T-helper 2 cell (primary cell): ENCODE measurements at regions not wholly inside any gene's neighbourhood (a gene's known extent, or its start where the extent isn't known, plus 50 kb on each side); places are given as distances from the start of the nearest gene placed in this dataset.
A peak's percentile ranks its signal among the peaks of the same experiment; 100 is the strongest.

Experiments used
- DNase-seq, 5 experiments: peaks; one replicate each; pipeline versions ENCODE4 v3.0.0 to v3.0.0-alpha.2; 2012 to 2022

- DNase-seq, result no peak
Observed at GRCh38 chr18:76771192-76771799, 51.1 kb upstream of the ZNF236 start.

GRCh38 chr18:76767954-76768353 lies 54.4 kb upstream of the ZNF236 start:
- no peak for DNase-seq

DNA sequence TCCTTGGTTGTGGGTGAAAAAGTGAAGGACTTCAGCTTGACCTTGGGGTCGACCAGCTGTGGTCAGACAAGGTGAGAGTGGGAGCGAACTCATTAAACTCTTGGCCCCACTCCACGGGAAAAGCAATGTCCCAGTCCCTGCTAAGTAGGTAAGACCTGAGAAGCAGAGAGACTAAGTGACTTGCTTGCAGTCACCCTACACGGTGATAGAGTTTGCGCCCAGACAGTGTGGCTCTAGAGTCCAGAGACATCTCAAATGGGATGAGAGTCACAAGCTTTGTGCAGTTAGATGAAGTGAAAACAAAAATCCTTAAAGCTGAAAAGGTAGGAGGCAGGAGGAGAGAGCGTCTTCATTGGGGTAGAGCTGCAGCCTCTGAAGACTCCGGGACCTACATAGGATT lies 55.9 kb upstream of the ZNF236 start:
- DNase-seq, result no peak

DNA sequence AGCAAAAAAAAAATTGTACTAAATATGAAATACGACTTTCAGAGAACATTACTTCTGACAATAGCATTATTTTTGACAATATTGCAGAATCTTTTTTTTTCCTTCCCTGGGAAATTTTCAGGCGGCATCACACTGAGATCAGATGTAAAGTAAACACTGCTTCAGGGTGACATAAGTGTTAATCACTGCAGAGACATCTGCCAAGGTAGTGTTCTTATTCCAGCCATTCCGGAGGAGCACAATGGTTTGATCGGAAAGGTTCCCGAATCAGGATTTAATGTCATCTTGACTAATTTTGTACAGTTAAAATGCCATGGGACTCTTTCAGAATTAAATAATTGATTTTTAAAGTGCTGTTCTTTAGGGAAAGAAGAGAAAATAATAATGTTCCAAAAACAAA lies 56.7 kb upstream of the ZNF236 start:
- no peak for DNase-seq

DNA sequence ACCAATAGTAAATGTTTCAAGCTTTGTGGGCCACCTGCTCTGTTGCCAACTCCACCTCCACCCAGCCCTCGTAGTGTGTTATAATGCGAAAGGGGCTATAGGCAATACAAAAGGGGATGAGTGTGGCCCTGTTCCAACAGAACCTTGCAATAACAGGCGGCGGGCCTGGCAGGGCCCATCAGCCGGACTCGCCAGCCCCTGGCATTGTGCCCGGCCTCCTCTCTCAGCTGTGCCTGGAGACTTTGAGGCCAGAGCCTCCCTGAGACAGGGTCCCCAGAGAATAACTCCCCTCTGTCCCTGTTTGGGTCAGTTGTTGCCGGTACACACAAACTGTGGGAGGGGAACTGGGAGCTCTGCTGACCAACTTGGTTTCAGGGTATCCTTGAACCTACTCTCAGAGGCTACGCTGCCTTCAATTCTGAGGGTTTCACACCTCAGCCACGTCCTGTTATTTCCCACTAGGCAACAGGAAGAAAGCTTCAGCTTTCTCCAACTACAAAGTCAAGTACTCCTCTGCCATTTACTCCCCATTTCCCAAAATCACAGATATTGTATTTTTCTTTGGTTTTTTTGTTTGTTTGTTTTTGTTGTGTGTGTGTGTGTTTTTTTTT lies 58.0 kb upstream of the ZNF236 start:
- no peak for DNase-seq

DNA sequence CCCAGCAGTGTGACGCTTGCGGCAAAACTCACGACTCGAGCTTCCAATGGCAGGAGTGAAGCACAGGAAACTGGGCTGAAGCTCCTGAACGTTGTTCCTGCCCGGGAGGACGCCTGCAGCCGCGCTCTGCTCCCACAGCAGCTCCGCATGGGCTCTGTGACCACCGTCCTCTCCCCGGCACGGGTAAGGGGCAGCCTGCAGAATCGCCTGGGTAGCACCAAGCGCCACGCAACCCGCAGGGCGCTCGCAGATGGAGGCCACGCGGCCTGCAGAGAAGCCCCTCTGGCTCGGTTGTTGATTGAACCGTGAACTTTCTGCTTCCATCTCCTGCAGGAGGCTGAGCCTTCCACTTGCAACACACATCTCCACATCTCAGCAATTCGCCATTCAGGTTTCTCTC lies 63.3 kb upstream of the ZNF236 start:
- DNase-seq, result no peak

DNA sequence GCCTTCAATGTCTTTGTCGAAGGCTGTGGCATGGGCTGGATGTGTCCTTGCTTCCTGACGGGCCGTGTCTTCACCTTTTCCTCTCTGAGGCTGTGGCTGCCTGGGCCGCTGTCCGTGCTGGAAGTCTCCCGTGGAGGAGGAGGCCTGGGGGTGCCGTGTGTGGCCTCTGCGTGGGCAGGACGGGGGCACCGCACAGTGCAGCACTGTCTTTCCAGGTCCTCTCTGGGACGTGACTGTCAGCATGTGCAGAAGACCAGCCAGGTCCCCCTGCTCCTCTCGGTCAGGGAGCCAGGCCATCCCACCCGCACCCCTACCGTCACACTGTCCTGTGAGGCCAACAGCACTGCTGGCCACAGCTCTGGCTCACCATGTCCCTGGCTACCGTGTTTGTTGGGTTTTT lies 64.4 kb upstream of the ZNF236 start:
- no peak for DNase-seq

DNA sequence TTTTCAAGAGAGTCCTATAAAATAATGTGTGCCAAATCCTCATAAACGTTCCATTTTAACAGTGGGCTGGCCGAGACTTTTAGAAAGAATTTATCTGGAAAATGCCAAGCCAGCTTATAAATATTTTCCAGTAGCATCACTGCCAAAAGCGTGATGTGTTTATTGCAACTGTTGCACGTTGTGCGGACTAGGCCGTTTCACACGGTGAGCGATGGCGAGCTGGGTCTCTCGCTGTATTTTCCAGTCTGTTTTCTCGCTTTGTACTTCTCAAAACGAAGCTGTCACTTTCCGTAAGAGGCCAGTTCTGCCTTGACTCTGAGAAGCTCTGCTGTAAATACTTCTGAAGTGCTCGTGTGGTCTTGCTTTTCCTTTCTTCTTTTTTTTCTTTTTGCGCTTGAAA lies 65.0 kb upstream of the ZNF236 start:
- no peak for DNase-seq

DNA sequence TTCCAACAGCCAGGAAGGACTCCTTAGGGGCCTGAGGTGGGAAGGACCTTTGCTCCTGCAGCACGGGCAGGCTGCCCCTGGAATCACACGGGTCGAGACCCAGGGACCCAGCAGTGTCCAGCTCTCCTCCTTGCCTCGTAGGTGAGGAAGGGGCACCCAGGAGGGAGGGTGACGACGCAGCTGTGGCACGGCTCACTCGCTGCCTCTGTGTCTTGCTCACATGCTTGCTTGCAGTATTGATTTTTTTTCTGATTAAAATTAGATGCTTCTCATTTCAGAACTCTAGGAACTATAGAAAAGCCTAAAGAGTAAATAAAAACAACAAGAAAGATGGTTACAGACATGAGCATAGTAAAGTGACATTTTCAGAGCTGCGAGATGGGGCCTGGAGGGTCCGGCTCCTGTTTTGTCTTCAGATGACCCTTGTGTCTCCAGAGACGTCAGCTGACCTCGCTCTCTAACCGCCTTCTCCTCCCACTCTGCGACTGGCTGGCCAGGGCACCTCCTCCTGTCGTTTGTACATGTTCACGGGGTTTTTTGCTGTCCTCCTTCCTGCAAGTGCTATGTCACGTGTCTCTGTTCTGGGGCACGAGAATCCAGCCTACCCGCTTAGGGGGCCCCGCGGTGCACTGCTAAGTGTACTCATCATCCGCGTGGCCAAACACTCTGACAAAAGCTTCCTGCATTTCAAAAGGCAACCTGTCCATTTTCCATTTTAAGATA lies 65.7 kb upstream of the ZNF236 start:
- no peak for DNase-seq

DNA sequence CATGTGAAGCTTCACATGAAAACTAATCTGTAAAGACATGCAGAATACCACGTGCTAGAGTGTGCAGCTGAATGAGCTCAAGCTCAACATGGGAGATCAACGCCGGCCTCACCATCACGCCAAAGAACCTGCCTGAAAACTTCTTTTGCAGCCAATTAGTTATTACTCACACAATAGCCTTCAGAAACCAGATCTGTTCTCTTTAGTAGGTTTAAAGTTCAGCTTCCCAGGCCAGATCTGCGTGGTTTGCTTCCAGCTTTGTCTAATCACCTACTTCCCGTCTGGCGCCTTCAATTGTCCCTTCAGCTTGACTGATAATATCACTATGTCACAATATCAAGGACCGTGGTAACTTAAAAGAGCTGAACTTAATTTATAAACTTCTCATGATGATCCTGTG lies 68.0 kb upstream of the ZNF236 start:
- no peak for DNase-seq

DNA sequence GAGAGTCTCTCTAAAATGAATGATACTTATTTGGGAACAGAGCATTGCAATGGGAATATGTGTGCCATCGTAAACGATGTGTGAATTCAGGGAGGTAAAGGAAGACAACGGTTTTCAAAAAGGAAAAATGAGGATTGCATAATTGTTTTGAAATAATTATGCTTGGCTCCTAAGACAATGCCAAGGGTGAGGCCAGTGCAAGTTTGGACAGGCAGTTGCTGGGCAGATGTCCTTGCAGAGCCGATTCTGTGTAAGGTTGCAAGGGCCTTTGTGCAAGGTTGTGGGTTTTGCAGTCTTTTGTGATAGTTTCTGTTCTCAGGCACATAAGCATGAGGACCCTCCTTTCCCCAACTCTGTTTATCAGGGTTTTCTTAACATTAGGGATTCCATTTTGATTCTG lies 70.0 kb upstream of the ZNF236 start:
- no peak for DNase-seq

DNA sequence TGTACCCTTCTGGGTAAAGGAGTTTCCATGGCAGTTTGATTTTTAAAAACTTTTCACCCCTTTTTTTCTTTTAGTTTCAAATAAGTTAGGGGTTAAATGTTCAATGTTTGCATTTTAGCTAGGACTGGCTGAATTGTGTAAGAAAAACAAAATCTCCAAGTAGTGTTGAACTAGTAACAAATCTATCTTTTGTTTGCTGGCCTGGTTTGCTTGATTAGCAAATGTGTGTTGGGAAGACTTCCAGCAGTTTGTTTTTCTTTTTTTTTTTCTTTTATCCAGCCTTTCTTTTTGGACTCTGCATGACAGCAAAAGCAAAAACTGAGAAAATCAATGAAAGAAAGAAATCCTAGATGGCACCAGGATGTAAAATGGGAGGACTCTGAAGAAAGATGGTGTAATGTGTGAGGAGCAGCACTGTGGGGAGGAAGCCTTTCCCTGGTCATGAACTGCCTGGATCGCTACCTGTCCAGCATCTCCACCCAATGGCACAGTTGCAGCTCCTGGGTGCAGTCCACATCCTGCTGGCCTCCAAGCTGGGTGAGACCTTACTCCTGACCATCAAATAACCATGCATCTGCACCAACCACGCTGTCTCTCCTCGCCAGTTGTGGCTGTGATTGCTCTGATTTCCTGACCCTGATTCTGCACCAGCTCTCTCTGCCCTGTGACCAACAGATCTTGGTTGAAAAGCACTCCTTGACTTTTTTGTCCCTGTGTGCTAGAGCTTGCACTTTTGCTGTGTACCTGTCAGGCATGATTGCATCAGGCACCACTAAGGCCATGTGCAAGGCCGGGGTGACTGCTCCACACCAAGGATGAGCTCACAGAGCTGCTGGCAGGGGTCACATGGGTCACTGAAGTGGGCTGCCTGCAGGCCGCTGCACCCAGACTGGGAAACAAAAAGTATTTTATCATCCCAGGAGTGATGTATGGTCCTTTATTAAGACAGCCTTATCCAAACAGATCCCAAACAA lies 71.2 kb upstream of the ZNF236 start:
- no peak for DNase-seq

DNA sequence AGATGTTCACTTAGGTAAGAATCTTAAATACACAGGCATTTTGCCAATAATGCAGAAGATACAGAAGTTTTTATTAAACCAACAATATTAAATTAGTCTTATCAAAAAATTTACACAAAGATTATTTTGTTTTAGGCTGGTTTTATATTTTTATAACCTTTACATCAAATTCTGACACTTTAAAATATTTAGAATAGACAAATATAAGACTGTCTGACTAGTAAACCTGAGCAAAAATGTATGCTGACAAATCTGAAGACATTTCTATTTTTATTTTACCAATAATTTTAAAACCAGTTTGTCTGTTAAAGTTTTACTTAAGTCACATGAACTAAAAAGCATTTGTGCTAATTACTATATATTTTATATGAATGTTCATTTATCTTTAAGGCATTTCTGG lies 72.1 kb upstream of the ZNF236 start:
- no peak for DNase-seq

GRCh38 chr18:76747676-76748075 lies 74.7 kb upstream of the ZNF236 start:
- DNase-seq, result no peak

GRCh38 chr18:76741346-76741745 lies 81.0 kb upstream of the ZNF236 start:
- no peak for DNase-seq

DNA sequence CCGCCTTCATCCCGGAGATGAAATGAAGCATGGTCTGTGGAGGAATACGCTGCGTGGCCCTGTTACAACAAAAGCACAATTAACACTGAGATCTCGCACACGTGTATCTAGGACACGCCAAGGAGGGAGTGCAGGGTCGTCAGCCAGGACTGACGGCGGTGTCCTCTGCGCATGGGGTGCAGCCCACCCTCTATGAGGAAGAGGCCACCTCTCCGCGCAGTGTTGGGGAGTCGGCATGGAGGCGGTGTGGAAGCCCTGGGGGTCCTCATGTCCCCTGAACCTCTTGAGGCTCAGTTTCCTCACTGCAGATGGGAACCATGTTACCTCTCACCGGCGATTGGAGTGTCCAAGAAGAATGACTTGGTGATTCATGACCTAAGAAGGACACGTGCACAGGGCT lies 86.0 kb upstream of the ZNF236 start:
- DNase-seq, result no peak

DNA sequence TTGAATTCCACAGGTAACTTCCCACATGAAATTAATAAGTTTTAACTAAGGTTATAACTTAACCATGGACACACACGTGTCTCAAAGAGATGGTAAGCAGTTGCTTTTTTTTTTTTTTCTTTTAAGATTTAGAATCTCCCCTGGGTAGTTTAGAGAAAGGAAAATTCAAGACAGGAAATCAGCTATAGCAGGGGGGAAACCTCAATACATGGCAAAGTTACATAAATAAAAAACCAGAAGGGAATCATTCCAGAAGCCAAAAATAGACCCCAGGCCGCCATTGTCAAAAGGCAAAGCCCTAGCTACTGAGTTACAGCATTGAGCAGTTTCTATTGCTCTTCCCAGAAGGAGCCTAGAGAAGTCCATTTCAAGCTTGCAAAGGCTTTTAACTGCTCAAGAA lies 91.5 kb upstream of the ZNF236 start:
- DNase-seq, result no peak

DNA sequence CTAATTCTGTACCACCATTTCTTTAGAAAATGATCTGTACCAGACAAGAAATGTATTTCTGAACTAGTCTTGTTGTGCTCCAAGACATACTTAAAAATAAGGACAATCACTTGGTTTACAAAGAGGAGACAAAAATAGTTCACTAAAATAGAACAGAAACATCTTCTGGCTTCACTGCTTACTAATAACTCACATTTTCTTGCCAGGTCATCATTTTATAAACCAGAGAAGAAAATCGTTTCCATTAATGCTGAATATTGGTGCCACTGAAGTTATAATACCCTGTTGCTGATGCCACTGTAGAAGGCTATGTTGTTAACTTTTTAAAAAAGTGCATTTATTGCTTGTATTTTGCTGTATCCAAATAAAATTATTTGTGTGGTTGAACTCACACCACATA lies 94.8 kb upstream of the ZNF236 start:
- no peak for DNase-seq

GRCh38 chr18:76725445-76725844 lies 96.9 kb upstream of the ZNF236 start:
- no peak for DNase-seq

- no peak for DNase-seq
Observed at GRCh38 chr18:76722224-76723061, 99.9 kb upstream of the ZNF236 start.

- DNase-seq, result peak in 3 of 5 experiments; percentile 30 to 92 (median 73)
Observed at GRCh38 chr18:76721207-76721996, 101.0 kb upstream of the ZNF236 start.
